ENCODE measurements at regions not wholly inside any gene's neighbourhood (a gene's known extent, or its start where the extent isn't known, plus 50 kb on each side); places are given as distances from the start of the nearest gene placed in this dataset.
"Not testable (repeated sequence)": the region's sequence is repeated elsewhere in the genome, so short reads cannot be mapped to it uniquely, and the experiment has no call there.

GRCh38 chr6:144462058-144462457, 176.9 kb downstream of the UTRN start:
- H3K27ac ChIP-seq, result no peak overlapping the region
- TF ChIP-seq, protein P1, sequence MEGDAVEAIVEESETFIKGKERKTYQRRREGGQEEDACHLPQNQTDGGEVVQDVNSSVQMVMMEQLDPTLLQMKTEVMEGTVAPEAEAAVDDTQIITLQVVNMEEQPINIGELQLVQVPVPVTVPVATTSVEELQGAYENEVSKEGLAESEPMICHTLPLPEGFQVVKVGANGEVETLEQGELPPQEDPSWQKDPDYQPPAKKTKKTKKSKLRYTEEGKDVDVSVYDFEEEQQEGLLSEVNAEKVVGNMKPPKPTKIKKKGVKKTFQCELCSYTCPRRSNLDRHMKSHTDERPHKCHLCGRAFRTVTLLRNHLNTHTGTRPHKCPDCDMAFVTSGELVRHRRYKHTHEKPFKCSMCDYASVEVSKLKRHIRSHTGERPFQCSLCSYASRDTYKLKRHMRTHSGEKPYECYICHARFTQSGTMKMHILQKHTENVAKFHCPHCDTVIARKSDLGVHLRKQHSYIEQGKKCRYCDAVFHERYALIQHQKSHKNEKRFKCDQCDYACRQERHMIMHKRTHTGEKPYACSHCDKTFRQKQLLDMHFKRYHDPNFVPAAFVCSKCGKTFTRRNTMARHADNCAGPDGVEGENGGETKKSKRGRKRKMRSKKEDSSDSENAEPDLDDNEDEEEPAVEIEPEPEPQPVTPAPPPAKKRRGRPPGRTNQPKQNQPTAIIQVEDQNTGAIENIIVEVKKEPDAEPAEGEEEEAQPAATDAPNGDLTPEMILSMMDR (conservative IDR thresholded peaks at IDR 0.05), result no peak

- no peak overlapping the region for H3K27ac ChIP-seq
- TF ChIP-seq, protein P1 (conservative IDR thresholded peaks at IDR 0.05), result no peak
Observed at GRCh38 chr6:144466716-144467115, 181.6 kb downstream of the UTRN start.

DNA sequence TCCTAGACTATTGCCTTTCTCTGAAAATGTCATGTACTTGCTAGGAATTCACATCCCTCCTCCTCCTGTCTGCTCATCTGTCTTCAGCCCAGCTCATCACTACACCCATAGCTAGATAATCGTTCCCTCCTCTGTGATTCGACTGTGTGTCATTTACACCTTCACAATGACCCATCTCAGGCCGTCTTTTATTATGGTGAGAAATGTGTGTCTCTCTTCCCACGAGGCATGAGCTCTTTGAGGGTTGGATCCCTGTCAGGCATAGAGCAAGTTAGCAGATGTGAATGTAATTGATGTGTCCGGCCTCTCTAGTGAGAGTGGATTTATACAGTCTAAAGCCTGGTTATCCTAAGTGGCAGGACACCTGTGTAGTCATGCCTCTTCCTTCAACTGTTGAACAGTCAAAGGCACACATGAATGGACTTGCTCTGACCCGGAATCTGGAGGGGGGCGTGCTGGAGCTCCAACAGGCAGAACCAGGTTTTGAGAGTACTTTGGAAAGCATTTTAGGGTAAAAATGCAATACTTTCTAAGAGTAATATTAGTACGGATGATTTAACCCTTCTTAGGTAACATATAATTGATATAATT, 182.1 kb downstream of the UTRN start:
- TF ChIP-seq, protein P1 (conservative IDR thresholded peaks at IDR 0.05), result no peak
- H3K27ac ChIP-seq, result no peak overlapping the region

GRCh38 chr6:144467921-144468320, 182.8 kb downstream of the UTRN start:
- no peak overlapping the region for H3K27ac ChIP-seq

GRCh38 chr6:144468709-144469108, 183.6 kb downstream of the UTRN start:
- TF ChIP-seq, protein P1 (conservative IDR thresholded peaks at IDR 0.05), result no peak
- no peak overlapping the region for H3K27ac ChIP-seq

More at GRCh38 chr6:144467921-144468320, 182.8 kb downstream of the UTRN start:
- TF ChIP-seq, protein P1 (conservative IDR thresholded peaks at IDR 0.05), result no peak

- no peak overlapping the region for H3K27ac ChIP-seq
- TF ChIP-seq, protein P1 (conservative IDR thresholded peaks at IDR 0.05), result no peak
Observed at GRCh38 chr6:144469144-144469575, 184.0 kb downstream of the UTRN start.

- H3K27ac ChIP-seq, result not testable (repeated sequence)
Observed at GRCh38 chr6:144470201-144470600, 185.1 kb downstream of the UTRN start.

DNA sequence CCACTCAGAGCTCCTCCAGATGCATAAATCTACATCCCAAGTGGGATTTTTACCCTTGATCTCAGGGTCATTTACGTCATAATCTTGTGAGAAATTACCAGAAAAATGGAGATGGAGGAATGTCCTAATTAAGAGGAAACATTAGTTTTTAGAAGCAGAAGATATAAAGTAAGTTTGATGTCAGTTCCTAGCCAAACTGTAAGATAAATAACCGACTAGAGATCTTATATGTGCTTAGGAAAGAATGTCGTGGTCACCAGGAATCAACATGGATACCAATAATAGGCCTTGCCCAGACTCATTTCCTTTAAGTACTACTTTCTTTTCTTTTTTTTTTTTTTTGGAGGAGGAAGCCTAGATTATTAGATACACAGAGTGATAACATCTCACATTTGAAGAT, 186.9 kb downstream of the UTRN start:
- TF ChIP-seq, protein P1 (conservative IDR thresholded peaks at IDR 0.05), result no peak

More for the DNA sequence above, 186.9 kb downstream of the UTRN start:
- H3K27ac ChIP-seq, result no peak overlapping the region

All from VCaP (cell line).